GM18909 (cell line): ENCODE measurements at regions not wholly inside any gene's neighbourhood (a gene's known extent, or its start where the extent isn't known, plus 50 kb on each side); places are given as distances from the start of the nearest gene placed in this dataset.

Experiments
- ATAC-seq: cut with Tn5 transposase; IDR thresholded peaks from one replicate; pipeline ENCODE4 v1.9.1; 2021; ENCODE audit warnings: mild to moderate bottlenecking; ENCODE audit not compliant: unreplicated experiment, poor library complexity

DNA sequence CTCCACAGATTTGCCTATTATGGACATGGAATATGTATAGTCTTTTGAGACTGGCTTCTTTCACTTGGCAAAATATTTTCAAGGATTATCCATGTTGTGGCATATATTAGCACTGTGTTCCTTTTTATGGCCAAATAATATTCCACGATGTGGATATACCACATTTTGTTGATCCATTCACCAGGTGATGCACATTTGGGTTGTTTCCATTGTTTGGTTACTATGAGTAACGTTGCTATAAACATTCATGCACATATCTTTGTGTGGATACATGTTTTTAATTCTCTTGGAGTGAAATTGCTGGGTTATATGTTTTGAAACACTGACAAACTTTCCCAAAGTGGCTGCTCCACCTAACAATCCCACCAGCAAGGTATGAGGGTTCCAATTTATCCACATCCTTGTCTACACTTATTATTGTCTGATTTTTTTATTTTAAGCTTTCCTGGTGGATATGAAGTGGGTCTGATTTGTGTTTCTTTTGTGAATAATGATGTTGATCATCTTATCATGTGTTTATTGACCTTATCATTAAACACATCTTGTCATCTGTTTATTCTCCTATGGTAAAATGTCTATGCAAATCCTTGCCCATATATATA, 116.2 kb upstream of the FRMD6 start:
- no peak for ATAC-seq

DNA sequence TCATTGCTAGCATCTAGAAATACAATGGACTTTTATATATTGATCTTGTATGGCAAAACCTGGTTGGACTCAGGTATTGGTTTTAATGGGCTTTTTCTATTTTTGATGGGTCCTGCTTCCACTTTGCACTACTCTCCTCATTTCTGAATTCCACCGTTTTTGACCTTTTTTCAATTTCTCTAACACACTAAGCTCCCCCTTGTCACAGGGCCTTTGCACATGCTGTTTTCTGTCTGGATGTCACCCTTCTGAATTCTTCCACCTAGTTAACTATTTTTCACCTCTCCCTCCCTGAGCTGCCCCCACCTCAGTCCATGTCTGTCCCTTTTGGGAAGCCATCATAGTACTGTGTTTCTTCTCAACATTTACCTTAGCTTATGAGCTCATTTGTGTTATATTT, 112.7 kb upstream of the FRMD6 start:
- no peak for ATAC-seq

DNA sequence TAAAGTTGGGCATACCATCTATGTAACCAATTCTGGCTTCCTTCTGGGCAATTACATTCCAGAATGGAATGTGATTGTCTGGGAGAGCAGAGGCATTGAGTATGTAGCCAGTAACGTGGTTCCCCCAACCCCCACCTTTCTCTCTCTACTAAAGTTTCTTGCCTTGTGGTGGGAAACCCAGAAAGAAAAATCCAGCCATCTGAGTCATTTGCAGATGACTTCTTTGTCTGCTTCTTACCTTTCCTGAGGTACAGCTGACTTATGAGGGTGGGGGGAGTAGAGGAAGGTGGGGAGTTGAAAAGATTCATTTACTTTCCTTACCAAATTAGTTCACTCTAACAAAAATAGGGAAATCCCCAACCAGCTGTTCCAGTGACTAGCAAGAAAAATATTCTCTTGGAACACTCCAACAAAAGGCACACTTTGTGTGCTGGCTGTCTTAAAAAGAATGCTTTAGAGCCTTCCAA, 112.1 kb upstream of the FRMD6 start:
- no peak for ATAC-seq

DNA sequence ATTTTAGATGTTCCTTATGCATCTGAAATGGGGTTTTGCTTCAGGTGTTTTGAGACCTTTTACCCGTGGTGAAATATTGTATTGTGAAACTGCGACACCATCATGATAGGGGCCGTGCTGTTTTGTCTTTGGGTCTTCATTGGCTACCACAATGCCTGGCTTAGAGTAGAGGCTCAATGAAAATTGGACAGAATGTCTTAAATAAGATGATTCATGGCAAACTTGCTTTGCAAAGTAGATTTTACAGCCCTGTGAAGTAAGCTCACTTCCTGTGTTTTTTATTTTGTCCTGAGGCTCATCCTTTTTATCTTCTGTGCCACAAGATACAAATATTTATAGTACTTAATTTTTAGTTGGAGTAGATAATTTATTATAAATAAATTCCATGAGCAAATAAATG, 111.3 kb upstream of the FRMD6 start:
- no peak for ATAC-seq

DNA sequence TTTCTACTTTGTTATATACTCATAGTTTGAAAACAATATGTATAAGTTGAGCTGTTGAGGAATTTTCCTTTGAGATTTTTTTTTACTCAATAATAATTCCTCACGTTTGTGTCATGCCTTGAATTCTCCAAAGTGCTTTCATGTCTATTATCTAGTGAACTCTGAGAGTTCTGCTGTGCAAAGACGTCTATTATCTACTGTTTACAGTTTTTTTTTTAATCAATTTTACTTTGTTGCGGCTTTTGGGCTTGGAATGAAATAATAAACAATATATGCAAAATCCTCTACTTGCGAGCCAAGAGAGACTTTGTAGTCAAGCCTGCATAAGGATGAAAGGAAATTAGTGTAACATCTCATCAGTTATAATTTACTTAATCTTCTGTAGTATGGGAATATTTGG, 107.2 kb upstream of the FRMD6 start:
- ATAC-seq, result no peak

DNA sequence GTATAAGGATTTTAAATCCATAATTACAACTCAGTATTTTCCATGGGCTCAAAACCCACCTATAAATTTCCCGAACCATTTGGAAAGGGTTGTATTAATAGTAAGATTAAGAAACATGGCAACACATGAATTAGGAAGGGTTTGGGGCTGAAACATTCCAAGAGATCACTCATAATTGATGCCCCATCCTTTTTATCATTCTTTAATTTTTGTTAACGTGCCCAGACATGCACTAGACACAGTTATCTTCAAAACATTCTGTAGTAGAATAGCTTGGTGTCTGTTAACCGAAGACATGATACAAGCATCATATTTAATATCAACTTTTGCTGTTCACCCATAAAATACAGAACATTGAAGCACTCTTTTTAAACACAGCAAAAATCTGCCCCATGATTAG, 106.8 kb upstream of the FRMD6 start:
- ATAC-seq, result no peak

DNA sequence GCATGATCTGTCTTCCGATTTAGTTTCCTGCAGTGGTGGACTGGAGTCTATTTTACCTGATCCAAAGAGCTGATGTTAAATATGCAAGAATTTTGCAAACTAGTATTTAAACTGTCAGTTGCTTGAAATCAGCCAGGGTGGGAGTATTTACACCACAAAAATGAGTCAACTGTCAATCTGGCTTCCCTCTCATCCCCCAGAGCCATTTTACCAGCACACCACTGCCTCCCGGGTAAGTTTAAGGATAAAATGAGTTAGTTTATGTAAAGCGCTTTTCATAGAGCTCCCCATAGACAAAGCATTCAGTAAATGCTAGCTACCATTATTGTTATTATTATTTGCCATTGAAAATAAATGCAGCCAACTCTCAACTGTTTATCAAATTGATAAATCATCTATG, 106.3 kb upstream of the FRMD6 start:
- ATAC-seq, result no peak

DNA sequence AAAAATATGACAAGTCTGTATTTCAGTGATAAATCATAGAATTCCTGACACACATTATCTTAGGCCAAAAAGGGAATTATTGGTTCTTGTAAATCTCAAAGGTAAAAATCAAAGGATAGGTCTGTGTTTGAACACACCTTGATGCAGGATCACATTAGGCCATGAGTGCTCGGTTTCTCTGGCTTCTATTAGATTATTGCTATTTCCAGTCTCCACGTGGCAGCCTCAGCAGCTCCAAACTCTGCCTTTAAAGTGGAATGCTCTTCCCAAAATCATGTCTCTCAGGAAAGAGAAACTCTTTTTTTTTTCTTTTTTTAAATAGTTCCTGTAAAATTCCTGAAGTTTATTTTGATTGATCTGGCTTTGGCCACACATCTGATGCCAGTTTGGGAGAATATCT, 105.6 kb upstream of the FRMD6 start:
- no peak for ATAC-seq

DNA sequence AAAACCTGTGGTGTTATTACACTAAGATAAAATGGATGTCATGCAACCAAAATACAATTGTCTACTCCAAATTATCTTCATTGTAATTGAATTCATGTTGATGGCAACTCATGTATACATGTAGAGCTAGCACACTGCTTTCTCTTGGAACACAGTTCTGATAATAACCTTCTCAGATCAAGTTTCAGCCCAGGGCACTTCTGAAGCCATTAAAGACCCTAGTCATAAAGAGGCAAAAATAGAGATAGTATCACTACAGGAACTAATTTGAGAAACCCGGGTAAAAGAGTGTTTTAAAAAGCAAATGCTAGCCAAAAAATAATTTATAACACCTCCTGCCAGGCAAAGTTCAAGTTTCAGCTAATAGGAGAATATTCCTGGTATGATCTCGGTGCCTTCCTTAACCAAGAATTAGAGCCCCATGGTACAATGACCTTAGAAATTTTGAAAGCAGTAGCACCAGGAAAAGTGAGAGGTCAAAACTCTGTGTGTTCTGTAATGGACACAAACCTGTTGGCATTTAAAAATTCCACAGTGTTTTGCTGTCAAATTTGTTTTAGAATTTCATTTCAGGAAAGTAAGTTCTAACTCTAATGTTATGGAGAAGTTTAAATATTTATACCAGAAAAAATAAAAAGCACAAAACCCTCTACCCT, 105.0 kb upstream of the FRMD6 start:
- ATAC-seq, result no peak

DNA sequence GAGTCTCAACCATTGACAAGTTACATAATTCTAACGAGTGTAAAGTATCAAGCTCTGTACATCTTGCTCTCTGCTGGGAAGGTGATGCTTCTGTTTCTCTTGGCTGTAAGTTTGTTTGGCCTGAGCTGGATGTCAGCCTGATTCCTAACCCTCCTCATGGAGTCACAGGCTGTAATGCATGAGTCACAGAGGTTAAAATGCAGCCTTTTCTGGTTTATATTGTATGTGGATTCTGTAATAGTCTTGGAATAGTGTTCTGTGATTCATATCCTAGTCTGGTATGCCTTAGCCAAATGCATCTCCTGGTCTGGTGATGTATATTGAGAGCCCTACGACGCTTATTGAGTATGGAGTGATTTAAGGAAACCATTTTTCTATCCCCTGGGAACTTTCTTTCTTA, 104.5 kb upstream of the FRMD6 start:
- ATAC-seq, result no peak

DNA sequence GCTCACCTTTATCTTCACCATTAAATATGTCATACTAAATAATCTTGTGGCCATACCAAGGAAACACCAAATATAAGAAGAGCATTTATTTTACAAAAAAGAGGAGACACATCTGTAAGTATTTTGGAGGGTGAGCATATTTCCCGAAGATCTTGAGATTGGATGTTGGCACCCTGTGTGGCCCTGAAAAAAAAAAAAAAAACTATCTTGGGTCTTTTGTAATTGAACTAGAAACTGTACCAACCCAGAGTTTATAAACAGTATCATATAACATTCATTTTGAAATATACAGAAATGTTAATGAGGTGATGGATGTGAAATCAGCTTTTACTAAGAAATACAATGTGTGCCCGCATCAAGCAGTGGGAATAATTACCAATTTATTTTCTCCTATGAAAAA, 104.0 kb upstream of the FRMD6 start:
- no peak for ATAC-seq

DNA sequence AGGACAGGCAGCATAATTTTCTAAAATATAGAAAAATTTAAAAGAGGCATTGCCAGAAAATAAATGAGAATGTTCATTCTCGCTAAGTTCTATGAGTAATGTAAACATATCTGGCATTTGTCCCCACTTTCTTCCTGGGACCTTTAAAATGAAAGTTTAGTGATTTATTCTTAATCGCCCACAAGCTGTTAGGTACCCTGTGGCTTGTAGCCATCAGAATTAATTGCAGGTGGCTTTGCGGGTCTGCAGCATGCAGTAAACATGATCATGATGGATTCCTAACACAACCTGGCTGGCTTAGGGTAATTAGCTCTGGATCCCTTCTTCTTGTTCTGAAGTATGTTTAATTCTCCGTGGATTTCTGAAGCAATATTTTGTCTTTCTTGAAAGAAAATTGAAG, 103.5 kb upstream of the FRMD6 start:
- ATAC-seq, result no peak

DNA sequence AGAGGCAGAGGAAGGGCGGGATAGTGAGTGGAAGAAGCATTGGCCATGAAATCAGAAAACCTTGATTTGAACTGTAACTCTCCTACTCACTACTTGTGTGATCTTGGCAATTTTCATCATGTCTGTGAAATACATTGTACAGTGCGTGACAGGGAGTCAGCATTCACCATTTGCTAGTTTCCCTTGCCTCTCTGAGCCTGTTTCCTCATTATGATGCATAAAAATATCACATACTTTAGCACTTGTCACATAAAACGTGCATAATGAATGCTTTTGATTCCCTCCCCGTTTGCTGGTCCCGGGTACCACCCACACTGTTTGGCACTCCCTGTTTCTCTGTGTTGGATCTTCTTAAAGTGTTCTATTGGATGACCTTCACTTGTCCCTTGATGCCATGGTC, 101.1 kb upstream of the FRMD6 start:
- ATAC-seq, result no peak

DNA sequence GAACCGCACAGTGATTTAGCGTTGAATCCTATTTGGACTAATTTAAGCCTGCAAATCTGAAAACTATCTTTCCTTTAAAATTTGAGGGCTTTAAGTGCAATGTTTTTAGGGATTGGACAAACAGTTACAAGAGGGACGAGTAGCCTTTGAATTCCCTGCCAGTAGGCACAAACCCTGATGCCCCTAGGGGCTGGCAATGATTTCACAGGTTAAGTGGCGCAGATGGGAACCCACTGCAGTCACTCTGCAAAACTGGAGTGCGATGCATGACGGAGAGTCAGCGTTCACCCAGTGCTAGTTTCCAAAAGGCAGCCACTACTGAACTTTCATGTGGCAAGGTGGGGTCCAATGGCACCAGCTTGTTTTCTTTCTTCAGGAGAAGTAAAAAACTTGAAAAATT, 99.4 kb upstream of the FRMD6 start:
- no peak for ATAC-seq

DNA sequence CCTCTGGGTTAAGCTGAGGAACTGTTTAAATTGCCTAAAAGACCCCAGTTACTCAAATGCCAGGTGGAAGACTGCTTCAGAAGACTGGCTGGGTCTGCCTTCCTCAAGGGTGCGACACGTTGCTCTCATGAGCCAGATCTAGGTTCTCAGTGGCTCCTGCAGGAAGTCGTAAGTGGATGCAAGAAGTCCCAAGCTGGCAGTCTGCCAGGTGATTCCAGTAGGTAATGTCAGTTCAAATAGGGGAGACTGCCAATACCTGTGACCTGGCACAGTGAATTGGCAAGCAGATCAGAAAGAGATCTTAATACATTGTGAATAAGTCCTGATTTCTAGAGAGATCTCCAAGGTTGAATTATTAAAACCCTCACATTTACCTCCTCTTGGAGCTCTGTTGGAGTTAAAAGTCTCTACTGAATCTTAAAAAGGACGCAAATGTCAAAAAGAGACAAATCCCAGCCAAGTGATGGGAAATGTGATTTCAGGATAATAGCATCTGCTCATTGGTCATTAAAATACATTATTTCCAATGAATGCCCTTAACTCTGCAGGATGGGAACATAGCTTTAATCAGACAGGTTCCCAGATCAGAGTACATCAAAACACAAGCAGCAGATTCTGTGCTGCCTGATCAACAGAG, 98.8 kb upstream of the FRMD6 start:
- ATAC-seq, result no peak

DNA sequence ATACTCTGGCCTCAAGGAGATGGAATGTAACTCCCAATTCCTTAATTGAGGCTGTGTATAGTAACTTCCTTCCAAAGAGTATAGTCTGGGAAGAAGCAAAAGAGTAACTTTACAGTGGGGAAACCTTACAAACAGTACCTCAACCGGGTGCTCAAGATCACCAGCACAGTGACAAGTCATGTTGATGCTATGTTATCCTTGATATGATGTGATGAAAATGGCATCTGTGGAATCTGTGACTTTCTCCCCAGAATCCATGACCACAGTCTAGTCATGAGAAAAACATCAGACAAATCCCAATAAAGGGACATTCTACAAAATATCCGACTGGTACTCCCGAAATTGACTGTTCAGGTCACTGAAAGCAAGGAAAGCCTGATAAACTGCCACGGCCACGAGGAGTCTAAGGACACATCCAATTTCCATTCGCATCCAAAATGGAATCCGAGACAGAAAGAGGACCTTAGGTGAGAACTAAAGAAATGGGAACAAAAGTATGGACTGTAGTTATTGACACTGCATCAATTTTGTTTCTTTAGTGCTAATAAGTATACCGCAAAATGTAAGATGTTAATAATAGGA, 97.3 kb upstream of the FRMD6 start:
- ATAC-seq, result no peak

DNA sequence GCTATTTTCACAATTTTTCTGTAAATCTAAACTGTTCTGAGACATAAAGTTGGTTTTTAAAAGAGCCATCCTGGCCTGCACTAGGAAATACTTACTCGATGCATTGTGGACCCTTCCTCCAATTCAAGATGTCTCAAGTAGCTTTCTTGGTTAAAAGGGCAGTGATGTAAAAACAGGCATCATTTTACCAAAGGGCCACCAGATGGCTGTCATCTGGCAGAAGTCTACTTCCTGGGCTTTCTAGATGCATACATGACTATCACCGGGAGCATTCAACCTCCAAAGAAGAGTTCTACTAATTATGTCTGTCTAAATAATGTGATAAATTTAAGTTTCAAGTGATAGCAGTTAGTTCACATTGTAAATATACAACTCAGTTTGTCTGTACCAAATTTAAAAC, 96.8 kb upstream of the FRMD6 start:
- no peak for ATAC-seq

DNA sequence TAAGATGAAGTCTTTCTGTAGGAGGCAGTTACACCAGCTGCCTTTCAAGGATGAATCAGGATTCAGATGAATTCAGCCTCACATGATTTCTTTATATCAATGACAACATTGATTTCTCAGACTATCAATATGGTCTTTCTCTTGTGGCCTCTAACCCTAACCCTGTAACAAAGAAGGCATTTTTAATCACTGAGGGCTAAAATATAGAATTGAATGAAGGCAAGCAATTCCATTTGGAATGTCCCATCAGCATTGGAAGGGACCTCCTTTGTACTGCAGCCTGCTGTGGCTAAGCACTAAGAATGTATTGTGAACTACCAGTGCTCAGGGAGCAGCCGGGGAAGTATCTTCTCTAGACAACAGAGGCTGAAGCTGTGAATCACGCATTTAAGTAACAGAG, 90.6 kb upstream of the FRMD6 start:
- ATAC-seq, result no peak

DNA sequence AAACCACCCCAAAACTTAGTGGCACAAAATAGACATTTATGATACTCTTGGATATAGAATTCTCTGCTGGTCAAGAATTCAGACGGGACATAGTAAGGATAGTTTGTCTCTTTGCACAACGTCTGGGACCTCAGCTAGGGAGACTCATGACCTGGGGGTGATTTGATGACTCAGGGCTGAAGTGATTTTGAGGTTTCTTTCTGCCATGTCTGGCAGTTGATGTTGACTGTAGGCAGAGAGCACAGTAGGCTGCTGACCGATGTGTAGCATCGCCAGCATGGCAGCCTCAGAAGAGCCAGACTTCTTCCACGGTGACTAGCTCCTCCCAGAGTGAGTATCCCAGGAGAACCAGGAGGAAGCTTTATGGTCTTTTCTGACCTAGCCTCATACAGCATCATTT, 88.9 kb upstream of the FRMD6 start:
- no peak for ATAC-seq

DNA sequence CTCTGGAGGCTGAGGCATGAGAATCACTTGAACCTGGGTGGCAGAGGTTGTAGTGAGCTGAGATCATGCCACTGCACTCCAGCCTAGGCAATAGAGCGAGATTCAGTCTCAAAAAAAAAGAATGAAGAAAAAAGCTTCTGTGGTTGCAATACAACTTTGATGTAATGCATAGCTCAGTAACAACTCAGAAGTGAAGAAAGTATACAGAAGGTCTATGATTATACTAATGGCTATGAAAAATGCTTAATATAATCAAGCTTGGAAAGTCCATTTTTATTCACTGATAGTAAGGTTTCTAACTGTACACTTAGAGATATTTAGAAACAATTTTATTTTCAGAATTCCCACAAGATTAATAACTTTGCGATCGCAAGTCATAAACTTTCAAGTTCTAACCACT, 88.2 kb upstream of the FRMD6 start:
- ATAC-seq, result no peak

DNA sequence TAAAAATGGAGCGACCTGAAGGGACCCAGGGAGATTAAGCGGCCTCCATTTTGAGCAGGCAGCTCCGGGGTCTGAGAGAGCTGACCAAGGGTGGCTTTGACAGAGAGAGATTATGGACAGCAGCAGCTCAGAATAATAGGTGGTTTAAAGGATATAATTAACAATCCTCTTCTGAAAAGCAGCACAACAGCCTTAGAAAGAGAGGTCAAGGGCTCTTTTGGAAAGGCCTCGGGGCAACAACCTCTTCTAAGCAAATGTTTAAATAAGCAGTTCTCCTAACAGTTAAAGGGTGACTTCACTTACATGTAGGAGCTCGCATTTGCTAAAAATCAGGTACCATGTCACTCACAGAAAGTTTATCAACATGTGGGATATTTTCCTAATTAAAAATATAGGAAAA, 87.2 kb upstream of the FRMD6 start:
- no peak for ATAC-seq
